ENCODE measurements at regions not wholly inside any gene's neighbourhood (a gene's known extent, or its start where the extent isn't known, plus 50 kb on each side); places are given as distances from the start of the nearest gene placed in this dataset.
"Not testable (repeated sequence)": the region's sequence is repeated elsewhere in the genome, so short reads cannot be mapped to it uniquely, and the experiment has no call there.

DNA sequence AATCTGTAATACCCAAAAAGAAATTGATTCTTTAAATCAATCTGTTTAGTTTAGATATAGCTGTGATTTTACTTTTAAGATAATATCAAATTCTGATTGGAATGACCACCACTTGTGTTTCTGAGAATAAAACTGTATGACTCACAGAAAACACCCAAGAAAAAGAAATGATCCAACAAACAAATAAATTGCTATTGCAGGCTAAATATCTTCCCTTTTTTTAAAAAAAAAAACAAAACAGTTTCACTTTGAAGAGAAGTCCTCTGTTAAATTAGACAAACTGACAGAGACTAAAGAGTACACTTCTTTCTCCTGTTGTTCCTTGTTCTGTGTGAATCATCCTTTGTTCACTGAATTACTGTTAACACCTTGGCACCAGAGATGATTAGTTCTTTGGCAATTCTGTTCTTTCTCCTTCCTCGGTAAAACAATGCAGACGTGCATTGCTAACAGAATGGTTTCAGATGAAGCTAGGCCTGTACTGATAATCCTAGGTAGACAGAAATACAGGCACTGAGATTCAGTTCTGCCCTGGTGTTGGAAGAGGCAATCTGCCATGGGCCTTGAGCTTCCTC lies 895.2 kb upstream of the CITED2 start:
- peak in 1 of 2 donors; percentile 12 for DNase-seq

DNA sequence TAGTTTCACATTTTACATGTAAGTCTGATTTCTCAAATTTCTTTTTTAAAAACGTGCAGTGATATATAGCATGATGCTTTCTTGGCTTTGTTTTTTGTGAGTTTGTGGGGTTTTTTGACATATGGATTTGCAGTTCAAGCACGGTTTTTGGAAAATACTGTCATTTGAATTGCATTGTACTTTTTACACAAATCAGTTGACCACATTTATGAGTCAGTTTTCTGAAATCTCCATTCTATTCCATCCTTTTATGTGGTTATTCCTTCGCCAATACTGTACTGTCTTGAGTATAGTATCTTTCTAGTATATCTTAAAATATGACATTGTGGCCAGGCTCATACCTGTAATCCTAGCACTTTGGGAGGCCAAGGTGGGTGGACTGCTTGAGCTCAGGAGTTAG lies 890.0 kb upstream of the CITED2 start:
- DNase-seq: no peak

DNA sequence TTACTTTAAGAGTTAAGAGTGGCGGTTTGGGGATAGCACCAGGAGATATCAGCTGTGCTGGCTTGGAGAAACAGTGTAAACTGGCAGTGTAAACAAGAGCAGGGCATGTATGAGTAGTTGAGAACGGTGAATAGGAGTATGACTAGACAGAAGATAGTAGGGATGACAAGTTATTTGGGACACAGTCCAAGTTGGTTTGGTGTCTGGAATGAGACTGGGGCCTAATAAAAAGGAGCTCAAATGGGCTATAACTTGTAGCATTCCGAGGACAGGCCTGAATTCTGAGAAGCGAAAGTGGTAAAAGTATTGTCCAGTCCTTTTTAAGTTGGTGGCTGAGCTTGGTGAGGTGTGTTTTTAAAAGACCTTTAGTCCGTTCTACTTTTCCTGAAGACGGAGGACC lies 883.9 kb upstream of the CITED2 start:
- not testable (repeated sequence) for DNase-seq

DNA sequence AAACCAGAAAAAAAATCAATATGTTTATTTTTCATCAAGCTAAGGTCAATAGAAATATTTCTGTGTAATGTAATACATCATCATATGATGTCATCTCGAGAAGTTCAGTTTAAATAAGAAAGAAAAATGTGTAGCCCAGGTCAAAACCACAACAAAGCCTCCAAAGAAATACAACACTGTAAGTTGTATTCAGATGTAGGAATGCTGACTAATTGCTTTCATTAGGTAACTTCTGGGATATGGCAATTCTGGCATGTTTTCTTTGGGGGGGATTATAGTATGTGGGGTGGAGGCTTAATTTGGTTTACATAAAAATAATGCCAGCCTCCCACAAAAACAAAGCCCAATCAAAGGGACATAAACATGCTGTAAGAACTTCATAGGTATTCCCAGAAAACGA lies 881.8 kb upstream of the CITED2 start:
- DNase-seq: no peak

DNA sequence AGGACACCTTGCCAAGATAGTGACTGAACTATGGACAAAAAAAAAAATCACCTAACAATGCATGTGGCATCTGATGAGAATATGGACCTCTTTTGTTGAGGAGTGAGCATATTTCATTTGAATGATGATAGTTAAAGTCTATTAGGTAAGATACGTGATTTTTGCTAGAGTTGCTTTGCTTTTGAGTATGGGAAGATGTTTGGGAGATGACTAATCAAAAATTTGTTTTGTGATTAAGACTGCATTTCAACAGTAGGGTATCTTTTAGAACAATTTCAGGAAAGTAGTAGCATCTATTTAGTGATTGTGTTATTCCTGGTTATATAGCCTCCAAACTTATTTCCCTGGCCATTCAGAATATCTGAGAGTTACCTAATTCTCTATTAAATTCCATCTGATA lies 878.6 kb upstream of the CITED2 start:
- DNase-seq: no peak

DNA sequence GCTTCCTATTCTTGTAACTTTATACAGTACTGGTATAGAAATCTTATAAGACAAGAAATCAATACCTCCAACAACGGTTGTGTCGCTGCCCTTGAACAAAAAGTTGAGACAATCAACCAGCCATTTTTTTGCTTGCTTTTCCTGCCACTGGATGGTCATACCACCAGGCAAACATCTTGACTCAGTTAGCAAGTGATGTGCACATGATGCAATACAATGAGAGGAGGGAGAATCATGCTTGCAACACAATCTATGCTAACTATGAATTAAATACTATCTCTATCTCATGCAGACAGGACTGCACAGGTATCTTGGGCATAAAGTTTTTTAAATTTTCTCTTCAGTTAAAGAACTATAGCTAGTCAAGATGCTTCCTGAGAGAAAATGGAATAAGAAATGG lies 877.7 kb upstream of the CITED2 start:
- DNase-seq: no peak

DNA sequence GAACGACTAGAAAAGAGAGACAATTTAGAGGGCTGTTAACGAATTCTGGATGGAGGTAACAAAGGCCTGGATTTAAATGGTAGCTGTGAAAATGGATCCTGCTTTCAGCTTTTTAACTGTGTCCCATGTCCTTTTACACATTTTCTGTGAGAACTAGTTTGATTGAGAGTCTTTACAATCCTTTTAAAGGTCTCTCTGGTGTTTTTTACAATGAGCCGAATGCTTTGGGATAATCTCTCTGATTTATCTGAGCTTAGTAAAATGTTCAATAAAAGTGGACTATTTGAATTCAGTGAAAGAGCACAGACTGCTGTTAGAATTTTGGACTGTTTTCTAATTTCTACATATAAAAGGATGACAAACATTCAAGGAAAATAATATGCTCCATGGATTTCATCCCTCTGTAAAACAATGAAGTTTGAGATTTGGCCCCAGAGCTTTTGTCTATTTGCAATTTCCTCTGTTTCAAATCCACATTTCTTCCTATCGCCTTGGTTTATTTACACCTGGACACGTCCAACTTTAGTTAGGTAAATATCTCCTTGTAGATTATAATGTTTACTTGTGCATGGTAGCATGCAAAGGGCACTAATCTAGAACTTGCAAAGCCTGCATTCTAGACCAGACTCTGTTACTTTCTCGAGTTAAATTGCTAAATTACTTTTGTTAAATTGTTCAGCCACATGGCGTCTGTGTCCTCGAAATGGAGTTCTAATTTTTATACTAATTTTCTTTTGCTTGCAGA lies 871.0 kb upstream of the CITED2 start:
- DNase-seq: no peak

DNA sequence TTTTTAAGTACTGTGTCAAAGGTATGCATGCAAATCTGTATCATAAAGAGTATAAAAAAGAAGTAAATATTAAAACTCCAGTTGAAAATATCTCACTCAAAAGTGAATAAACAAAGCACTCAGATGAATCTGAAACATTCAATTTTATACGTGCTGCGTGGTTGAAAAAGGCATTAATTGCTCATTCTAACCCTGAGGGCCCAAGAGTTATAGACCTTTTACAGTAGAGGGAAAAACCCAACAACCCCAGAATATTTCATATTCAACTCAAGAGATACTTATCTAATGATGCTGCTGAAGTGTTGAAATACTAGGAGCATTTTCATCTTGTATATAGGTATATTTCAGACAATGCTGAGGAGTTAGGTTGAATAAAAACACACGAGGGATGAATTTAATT lies 862.8 kb upstream of the CITED2 start:
- no peak for DNase-seq

DNA sequence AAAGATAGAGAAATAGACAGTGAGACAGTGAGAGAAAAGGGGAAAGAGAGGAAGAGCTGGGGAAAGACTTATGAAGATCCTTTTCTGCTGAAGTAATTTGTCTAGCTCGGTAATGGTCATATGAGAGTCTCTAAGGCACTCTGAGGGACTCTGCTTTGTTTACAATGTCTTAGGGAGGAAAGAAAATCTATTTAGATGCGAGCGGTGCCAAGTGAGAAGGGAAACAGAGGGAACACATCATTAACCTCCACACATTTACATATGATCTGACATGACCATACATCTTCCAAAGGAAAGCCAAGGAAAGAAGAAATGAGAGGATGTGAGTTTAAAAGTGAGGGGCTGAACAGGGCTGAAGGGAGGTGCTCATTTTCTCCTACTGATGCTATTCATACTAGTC lies 862.3 kb upstream of the CITED2 start:
- DNase-seq: no peak

DNA sequence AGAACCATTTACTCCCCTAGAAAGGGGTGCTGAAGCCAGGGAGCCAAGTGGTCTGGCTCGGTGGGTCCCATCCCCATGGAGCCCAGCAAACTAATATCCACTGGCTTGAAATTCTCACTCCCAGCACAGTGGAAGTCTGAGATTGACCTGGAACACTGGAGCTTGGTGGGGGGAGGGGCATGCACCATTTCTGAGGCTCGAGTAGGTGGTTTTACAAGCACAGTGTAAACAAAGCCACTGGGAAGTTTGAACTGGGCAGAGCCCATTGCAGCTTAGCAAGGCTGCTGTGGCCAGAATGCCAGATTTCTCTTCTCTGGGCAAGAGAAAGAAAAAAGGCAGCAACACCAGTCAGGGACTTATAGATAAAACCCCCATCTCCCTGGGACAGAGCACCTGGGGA lies 855.8 kb upstream of the CITED2 start:
- no peak for DNase-seq

DNA sequence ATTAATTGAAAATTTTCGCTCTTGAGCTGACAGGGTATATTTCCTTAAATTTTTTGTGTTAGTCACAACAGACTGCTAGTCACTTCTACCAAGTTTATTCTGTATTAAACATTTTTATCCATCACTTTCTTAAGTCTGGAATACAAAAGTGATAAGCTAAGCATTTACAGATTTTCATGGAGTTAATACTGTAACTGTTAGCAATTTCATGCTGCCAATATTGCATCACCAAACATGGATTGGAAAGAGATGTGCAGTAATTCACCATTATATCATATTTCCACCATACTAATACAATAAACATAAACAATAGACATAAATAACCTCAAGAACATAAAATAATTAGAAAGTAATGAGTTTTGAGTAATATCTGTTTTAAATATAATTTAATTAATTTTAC lies 854.0 kb upstream of the CITED2 start:
- DNase-seq: no peak

DNA sequence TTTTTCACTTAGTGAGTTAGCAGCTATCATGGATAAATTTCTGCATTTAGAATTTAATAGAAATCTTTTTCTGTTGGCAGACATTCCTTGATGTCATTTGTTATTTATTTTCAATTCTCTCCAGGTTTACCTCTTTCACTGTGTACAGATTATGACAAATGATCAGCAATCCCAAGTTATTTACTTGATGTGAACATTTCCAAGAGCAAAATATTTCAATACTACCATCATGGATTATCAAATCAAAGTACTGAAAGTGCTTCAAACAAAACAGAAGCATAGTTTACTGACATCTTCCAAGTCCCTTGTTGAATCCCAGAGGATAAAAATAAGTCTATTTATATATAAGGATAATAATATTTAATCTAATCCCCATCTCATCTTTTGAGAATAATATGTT lies 852.2 kb upstream of the CITED2 start:
- no peak for DNase-seq

DNA sequence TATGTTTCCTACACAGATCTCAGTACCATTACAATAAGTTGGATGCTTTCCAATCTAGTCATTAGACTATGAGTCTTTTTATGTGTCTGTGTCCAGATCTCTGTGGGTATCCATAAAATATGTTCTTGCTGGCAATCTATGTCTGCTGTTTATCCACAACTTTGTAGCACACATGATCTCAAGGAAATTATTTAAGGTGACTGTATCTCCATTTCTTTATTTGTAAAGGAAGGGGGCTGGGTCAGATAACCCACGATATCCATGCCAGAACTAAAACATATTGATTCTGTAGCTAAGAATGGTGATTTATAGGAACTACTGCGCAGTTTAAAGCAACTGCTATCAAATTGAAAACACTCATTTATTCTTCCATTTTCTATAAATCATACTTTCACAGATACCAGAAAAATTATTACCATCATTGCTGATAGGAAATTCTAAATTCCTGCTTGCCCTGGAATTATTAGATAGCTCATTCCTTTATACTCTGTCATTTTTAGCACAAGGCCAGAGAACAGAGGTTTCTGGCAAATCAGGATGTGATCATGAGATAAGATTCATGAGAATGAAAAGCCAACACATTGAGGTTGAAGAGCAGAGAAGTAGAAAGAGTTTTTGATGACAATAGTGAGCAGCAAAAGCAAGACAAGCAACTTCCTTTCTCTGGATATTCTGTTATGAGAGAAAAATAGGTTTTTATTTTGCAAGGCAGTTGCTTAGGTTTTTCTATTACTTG lies 851.4 kb upstream of the CITED2 start:
- no peak for DNase-seq

DNA sequence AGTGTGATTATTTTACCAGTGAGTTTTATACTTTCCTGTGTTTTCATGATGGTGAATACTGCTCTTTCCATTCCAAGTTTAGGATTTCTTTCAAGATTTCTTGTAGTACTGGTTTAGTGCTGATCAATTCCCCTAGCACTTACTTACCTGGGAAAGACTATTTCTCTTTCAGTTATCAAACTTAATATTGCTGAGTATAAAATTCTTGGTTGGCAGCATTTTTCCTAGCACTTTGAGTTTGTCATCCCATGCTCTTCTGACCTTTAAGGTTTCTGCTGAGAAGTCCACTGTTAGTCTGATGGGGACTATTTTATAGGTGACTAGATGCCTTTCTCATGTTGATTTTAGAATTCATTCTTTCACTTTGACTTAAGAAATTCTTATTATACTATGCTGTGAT lies 842.8 kb upstream of the CITED2 start:
- no peak for DNase-seq

DNA sequence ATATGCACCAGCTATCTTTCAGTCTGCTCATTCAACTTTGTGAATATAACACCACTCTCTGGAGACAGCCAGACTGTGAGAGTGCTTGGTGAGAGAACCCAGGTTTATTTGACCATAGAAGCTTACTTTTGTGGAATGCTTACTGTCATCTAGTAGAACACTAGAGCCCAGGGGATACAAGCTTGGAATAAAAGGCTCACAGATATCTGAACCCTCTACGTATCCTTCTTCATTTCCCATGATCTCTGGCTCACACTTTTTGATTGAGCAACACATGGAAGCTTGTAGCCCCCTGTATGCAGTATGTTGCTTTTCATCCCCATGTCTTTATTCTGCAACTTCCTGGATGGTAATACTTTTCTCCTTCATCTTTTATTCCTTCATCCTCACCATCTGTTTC lies 835.3 kb upstream of the CITED2 start:
- DNase-seq: no peak

DNA sequence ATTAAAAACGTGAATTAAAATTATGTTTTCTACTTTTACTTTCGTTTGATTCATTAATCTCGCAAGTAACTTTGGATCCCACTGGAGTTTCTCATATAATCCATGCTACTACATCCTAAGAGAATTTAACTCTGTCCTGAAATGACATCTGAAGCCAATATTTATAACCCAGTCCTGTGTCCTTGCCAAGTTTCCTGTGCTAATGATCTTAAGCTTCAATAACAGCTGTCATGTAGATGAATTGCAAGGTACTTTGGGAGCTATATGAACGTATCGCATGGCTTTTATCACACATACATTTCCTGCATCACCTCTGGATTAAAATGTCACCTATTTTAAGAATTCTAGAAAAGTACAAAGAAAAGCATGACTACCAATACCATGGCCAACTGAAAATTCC lies 833.8 kb upstream of the CITED2 start:
- no peak for DNase-seq

DNA sequence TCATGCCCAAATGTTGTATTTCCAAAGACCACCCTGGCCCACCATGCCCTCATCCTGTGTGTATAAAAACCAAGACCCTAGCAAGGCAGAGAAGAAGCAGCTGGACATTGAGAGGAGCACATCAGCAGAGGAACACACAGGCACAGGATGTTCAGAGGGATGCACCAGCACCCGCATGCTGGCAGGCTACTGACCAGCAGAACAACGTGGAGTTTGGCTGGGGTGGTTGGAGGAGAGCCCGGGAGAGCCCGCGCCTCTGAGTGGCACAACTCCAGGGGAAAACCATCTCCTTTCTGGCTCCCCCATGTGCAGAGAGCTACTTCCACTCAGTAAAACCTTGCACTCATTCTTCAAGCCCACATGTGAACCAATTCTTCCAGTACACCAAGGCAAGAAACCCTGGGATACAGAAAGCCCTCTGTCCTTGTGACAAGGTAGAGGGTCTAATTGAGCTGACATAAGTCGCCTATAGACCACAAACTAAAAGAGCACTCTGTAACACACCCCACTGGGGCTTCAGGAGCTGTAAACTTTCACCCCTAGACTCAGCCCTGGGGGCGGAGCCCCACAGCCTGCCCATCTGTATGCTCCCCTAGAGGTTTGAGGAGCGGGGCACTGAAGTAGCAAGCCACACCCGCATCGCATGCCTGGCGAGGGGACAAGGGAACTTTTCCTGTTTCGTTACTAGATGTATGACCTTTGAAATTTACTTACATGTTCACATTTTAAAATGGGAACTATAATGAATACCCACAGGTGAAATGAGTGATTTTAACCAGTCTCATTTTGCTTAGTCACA lies 831.5 kb upstream of the CITED2 start:
- DNase-seq: no peak

DNA sequence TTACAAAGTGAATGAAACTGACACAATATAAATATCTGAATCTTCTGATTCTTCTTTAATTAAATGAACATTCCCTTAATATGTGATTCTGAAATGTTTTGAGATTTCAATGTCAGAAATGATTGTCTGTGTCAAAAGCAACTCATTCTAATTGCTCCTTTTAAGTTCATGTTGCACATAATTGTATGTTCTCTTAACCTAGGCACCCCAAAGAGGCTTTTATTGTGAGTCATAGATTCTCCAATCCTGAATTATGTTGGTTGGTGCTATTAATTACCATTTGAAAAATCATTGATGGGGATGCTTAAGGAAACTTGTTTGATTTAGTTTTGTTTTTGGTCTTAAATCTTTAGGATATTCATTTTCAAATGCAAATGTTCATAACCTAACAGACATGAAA lies 829.7 kb upstream of the CITED2 start:
- DNase-seq: no peak

DNA sequence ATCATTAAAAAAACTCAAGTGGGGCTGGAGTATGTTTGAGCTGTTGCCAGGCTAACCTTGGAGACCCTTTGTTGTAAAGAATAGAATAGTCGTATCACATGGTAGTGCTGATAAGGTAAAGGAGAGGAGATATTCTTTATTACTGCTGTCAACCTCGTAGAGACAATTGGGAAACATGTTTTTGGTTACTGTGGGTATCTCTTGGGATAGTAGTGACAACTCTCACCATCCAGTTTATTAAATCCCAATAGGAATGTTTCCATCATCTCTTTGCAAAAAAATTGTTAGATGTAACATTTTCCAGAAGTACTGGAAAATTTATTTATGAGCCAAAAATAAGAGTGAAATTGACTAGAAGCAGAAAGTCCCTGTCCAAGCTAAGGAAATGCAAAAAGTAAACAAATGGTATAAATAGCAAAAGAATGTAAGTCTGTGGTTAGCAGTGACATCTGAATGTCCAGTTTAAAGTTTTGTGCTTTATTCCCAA lies 829.3 kb upstream of the CITED2 start:
- DNase-seq: no peak

DNA sequence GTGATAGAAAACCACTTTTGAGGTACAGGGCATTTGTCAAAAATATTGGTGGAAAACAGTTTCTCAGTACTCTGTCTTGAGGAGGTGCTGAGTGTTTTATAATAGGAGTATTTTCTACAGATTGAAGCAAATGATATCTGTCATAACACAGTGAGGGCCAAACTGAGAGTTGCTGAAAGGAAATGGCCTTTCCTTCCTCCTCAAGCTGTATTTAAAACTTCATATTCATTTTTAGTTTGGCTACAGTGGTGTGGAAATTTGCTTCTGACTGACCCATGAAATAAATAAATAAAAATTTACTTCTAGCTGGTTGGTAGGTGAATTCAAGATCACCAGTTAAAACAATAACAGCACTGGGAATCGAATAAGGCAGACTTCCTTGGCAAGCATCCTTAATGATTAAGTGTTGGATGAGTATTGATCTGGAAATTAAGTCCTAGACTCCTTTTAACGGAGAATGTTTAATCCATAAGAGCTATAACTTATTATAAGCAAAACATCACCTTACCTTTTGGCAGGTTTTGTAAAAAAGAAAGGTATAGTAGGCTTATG lies 828.6 kb upstream of the CITED2 start:
- DNase-seq: no peak

DNA sequence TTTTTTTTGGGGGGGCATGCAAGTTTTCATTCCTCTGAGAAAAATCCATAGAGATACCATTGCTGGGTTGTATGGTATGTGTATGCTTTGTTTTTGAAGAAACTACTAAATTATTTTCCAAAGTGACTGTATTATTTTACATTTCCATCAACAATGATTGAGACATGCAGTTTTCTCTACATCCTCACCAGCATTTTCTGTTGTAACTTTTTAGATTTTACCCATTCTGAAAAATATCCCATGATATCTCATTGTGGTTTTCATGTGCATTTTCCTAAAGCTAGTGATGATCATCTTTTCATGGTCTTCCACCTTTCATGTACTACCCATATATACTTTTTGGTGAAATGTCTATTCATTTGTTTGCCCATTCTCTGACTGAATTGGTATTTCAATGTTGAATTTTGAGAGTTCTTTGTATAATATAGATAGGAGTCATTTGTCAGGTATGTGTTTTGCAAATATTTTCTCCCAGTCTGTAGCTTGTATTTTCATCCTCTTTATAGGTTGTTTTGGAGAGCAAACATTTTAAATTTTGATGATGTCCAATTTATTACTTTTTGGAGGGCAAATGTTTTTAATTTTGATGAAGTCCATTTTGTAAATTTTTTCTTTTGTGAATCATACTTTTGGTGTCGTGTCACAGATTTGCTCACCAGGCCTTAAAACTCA lies 827.5 kb upstream of the CITED2 start:
- DNase-seq: no peak

DNA sequence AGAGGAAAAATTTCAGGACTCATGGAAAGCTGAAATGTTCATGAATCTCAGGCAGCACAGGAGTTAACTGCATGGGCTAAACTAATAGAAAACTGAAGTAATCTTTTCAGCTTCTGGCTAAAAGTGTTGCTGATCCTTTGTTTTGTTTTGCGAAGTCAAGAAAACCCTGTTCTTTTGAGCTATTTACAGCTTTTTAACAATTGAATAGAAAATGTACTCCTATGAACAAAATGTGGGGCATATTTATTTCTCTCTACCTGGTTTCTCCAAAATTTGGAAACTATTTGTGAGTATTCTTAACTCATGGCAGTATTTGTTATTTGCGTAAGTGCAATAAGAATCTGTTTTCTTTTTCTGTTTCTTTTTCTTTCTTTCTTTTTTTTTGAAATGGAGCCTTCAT lies 818.8 kb upstream of the CITED2 start:
- DNase-seq: no peak

DNA sequence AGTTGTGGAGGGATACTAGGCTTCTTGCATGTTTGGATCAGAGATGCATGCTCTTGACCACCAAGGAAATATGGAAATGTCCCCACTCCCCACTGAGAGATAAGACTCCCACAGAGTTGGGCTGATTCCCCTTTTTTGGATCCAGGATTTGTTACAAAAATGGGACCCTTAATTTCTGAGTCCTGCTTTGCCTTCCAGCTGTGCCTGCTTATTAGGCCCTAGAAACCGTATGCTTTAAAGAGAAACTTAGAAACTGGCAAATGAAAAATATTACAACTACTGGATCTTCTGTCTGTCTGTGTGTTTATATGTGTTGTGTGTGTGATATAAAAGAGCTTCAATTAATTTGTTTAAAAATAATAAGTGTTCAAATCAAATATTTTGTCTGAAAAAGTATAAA lies 817.6 kb upstream of the CITED2 start:
- no peak for DNase-seq
